ENCODE measurements at regions not wholly inside any gene's neighbourhood (a gene's known extent, or its start where the extent isn't known, plus 50 kb on each side); places are given as distances from the start of the nearest gene placed in this dataset.

- Histone ChIP-seq H3K9ac (ENCODE audit: low read length) (no peak overlapping the region), H3K4me3 (ENCODE audit: low read depth, low read length) (no peak overlapping the region), H3K27me3 (ENCODE audit: control insufficient read depth, insufficient read depth, low read length) (no peaks in the 10 kb centered on the region), H3K4me1 (ENCODE audit: control insufficient read depth, insufficient read depth, low read length) (no peaks in the 10 kb centered on the region), H3K9me3 (ENCODE audit: control insufficient read depth, insufficient read depth, low read depth, low read length) (no peaks in the 10 kb centered on the region), H3K27ac (ENCODE audit: low read depth, low read length) (no peak overlapping the region), H3K36me3 (ENCODE audit: control insufficient read depth, insufficient read depth, low read length) (no peaks in the 10 kb centered on the region)
These were observed 177.8 kb downstream of the KLHL28 start for GRCh38 chr14:44783901-44784300.

GRCh38 chr14:44782775-44783238 lies 178.9 kb downstream of the KLHL28 start:
- no peaks in the 10 kb centered on the region for H3K36me3 ChIP-seq (ENCODE audit: control insufficient read depth, insufficient read depth, low read length)
- no peak overlapping the region for H3K9ac ChIP-seq (ENCODE audit: low read length)
- H3K4me3 ChIP-seq (ENCODE audit: low read depth, low read length), result no peak overlapping the region
- no peaks in the 10 kb centered on the region for H3K4me1 ChIP-seq (ENCODE audit: control insufficient read depth, insufficient read depth, low read length)
- no peak overlapping the region for H3K27ac ChIP-seq (ENCODE audit: low read depth, low read length)
- no peaks in the 10 kb centered on the region for H3K27me3 ChIP-seq (ENCODE audit: control insufficient read depth, insufficient read depth, low read length)
- no peaks in the 10 kb centered on the region for H3K9me3 ChIP-seq (ENCODE audit: control insufficient read depth, insufficient read depth, low read depth, low read length)

GRCh38 chr14:44780989-44781388 lies 180.8 kb downstream of the KLHL28 start:
- Histone ChIP-seq H3K27me3 (ENCODE audit: control insufficient read depth, insufficient read depth, low read length) (no peaks in the 10 kb centered on the region), H3K9ac (ENCODE audit: low read length) (no peak overlapping the region), H3K4me1 (ENCODE audit: control insufficient read depth, insufficient read depth, low read length) (no peaks in the 10 kb centered on the region), H3K36me3 (ENCODE audit: control insufficient read depth, insufficient read depth, low read length) (no peaks in the 10 kb centered on the region), H3K27ac (ENCODE audit: low read depth, low read length) (no peak overlapping the region), H3K4me3 (ENCODE audit: low read depth, low read length) (no peak overlapping the region), H3K9me3 (ENCODE audit: control insufficient read depth, insufficient read depth, low read depth, low read length) (no peaks in the 10 kb centered on the region)

- Histone ChIP-seq H3K27ac (ENCODE audit: low read depth, low read length) (no peak overlapping the region), H3K27me3 (ENCODE audit: control insufficient read depth, insufficient read depth, low read length) (no peaks in the 10 kb centered on the region), H3K9me3 (ENCODE audit: control insufficient read depth, insufficient read depth, low read depth, low read length) (no peaks in the 10 kb centered on the region), H3K9ac (ENCODE audit: low read length) (no peak overlapping the region), H3K36me3 (ENCODE audit: control insufficient read depth, insufficient read depth, low read length) (no peaks in the 10 kb centered on the region), H3K4me3 (ENCODE audit: low read depth, low read length) (no peak overlapping the region), H3K4me1 (ENCODE audit: control insufficient read depth, insufficient read depth, low read length) (no peaks in the 10 kb centered on the region)
These were observed 183.1 kb downstream of the KLHL28 start for GRCh38 chr14:44778604-44779003.

- Histone ChIP-seq H3K9me3 (ENCODE audit: control insufficient read depth, insufficient read depth, low read depth, low read length) (no peaks in the 10 kb centered on the region), H3K4me3 (ENCODE audit: low read depth, low read length) (no peak overlapping the region), H3K36me3 (ENCODE audit: control insufficient read depth, insufficient read depth, low read length) (no peaks in the 10 kb centered on the region), H3K9ac (ENCODE audit: low read length) (no peak overlapping the region), H3K27me3 (ENCODE audit: control insufficient read depth, insufficient read depth, low read length) (no peaks in the 10 kb centered on the region), H3K4me1 (ENCODE audit: control insufficient read depth, insufficient read depth, low read length) (no peaks in the 10 kb centered on the region), H3K27ac (ENCODE audit: low read depth, low read length) (no peak overlapping the region)
These were observed 184.2 kb downstream of the KLHL28 start for GRCh38 chr14:44777584-44777983.

- Histone ChIP-seq H3K9ac (ENCODE audit: low read length) (no peak overlapping the region), H3K9me3 (ENCODE audit: control insufficient read depth, insufficient read depth, low read depth, low read length) (no peaks in the 10 kb centered on the region), H3K27ac (ENCODE audit: low read depth, low read length) (no peak overlapping the region), H3K27me3 (ENCODE audit: control insufficient read depth, insufficient read depth, low read length) (no peaks in the 10 kb centered on the region), H3K36me3 (ENCODE audit: control insufficient read depth, insufficient read depth, low read length) (no peaks in the 10 kb centered on the region), H3K4me3 (ENCODE audit: low read depth, low read length) (no peak overlapping the region), H3K4me1 (ENCODE audit: control insufficient read depth, insufficient read depth, low read length) (no peaks in the 10 kb centered on the region)
These were observed 186.5 kb downstream of the KLHL28 start for GRCh38 chr14:44775248-44775647.

- no peaks in the 10 kb centered on the region for H3K27me3 ChIP-seq (ENCODE audit: control insufficient read depth, insufficient read depth, low read length)
- H3K9me3 ChIP-seq (ENCODE audit: control insufficient read depth, insufficient read depth, low read depth, low read length), result no peaks in the 10 kb centered on the region
- H3K4me3 ChIP-seq (ENCODE audit: low read depth, low read length), result no peak overlapping the region
- no peak overlapping the region for H3K9ac ChIP-seq (ENCODE audit: low read length)
- no peak overlapping the region for H3K27ac ChIP-seq (ENCODE audit: low read depth, low read length)
- no peaks in the 10 kb centered on the region for H3K4me1 ChIP-seq (ENCODE audit: control insufficient read depth, insufficient read depth, low read length)
- H3K36me3 ChIP-seq (ENCODE audit: control insufficient read depth, insufficient read depth, low read length), result no peaks in the 10 kb centered on the region
These were observed 187.4 kb downstream of the KLHL28 start for GRCh38 chr14:44774396-44774795.

GRCh38 chr14:44771496-44771895 lies 190.3 kb downstream of the KLHL28 start:
- H3K27ac ChIP-seq (ENCODE audit: low read depth, low read length), result no peak overlapping the region
- no peaks in the 10 kb centered on the region for H3K36me3 ChIP-seq (ENCODE audit: control insufficient read depth, insufficient read depth, low read length)
- no peak overlapping the region for H3K4me3 ChIP-seq (ENCODE audit: low read depth, low read length)
- no peaks in the 10 kb centered on the region for H3K9me3 ChIP-seq (ENCODE audit: control insufficient read depth, insufficient read depth, low read depth, low read length)
- H3K9ac ChIP-seq (ENCODE audit: low read length), result no peak overlapping the region
- no peaks in the 10 kb centered on the region for H3K27me3 ChIP-seq (ENCODE audit: control insufficient read depth, insufficient read depth, low read length)
- peaks cover 14% of the 10 kb centered on the region for H3K4me1 ChIP-seq (ENCODE audit: control insufficient read depth, insufficient read depth, low read length)

GRCh38 chr14:44770201-44770600 lies 191.5 kb downstream of the KLHL28 start:
- H3K9me3 ChIP-seq (ENCODE audit: control insufficient read depth, insufficient read depth, low read depth, low read length), result no peaks in the 10 kb centered on the region
- no peaks in the 10 kb centered on the region for H3K27me3 ChIP-seq (ENCODE audit: control insufficient read depth, insufficient read depth, low read length)
- no peak overlapping the region for H3K4me3 ChIP-seq (ENCODE audit: low read depth, low read length)
- no peaks in the 10 kb centered on the region for H3K36me3 ChIP-seq (ENCODE audit: control insufficient read depth, insufficient read depth, low read length)
- H3K4me1 ChIP-seq (ENCODE audit: control insufficient read depth, insufficient read depth, low read length), result peaks cover 14% of the 10 kb centered on the region
- H3K27ac ChIP-seq (ENCODE audit: low read depth, low read length), result no peak overlapping the region
- H3K9ac ChIP-seq (ENCODE audit: low read length), result no peak overlapping the region

- Histone ChIP-seq H3K36me3 (ENCODE audit: control insufficient read depth, insufficient read depth, low read length) (no peaks in the 10 kb centered on the region), H3K27me3 (ENCODE audit: control insufficient read depth, insufficient read depth, low read length) (no peaks in the 10 kb centered on the region), H3K27ac (ENCODE audit: low read depth, low read length) (no peak overlapping the region), H3K9me3 (ENCODE audit: control insufficient read depth, insufficient read depth, low read depth, low read length) (no peaks in the 10 kb centered on the region), H3K4me1 (ENCODE audit: control insufficient read depth, insufficient read depth, low read length) (peaks cover 14% of the 10 kb centered on the region), H3K9ac (ENCODE audit: low read length) (no peak overlapping the region), H3K4me3 (ENCODE audit: low read depth, low read length) (no peak overlapping the region)
These were observed 192.8 kb downstream of the KLHL28 start for GRCh38 chr14:44768935-44769334.

GRCh38 chr14:44767646-44768173 lies 194.0 kb downstream of the KLHL28 start:
- H3K9ac ChIP-seq (ENCODE audit: low read length), result no peak overlapping the region
- H3K27me3 ChIP-seq (ENCODE audit: control insufficient read depth, insufficient read depth, low read length), result no peaks in the 10 kb centered on the region
- H3K27ac ChIP-seq (ENCODE audit: low read depth, low read length), result no peak overlapping the region
- H3K4me3 ChIP-seq (ENCODE audit: low read depth, low read length), result no peak overlapping the region
- H3K9me3 ChIP-seq (ENCODE audit: control insufficient read depth, insufficient read depth, low read depth, low read length), result no peaks in the 10 kb centered on the region
- H3K4me1 ChIP-seq (ENCODE audit: control insufficient read depth, insufficient read depth, low read length), result peaks cover 14% of the 10 kb centered on the region
- H3K36me3 ChIP-seq (ENCODE audit: control insufficient read depth, insufficient read depth, low read length), result no peaks in the 10 kb centered on the region

- no peaks in the 10 kb centered on the region for H3K36me3 ChIP-seq (ENCODE audit: control insufficient read depth, insufficient read depth, low read length)
- H3K27ac ChIP-seq (ENCODE audit: low read depth, low read length), result no peak overlapping the region
- no peak overlapping the region for H3K4me3 ChIP-seq (ENCODE audit: low read depth, low read length)
- peaks cover 14% of the 10 kb centered on the region for H3K4me1 ChIP-seq (ENCODE audit: control insufficient read depth, insufficient read depth, low read length)
- no peaks in the 10 kb centered on the region for H3K9me3 ChIP-seq (ENCODE audit: control insufficient read depth, insufficient read depth, low read depth, low read length)
- H3K9ac ChIP-seq (ENCODE audit: low read length), result no peak overlapping the region
- H3K27me3 ChIP-seq (ENCODE audit: control insufficient read depth, insufficient read depth, low read length), result no peaks in the 10 kb centered on the region
These were observed 195.5 kb downstream of the KLHL28 start for GRCh38 chr14:44766285-44766684.

Data from HUES6 (cell line).